ENCODE measurements at regions not wholly inside any gene's neighbourhood (a gene's known extent, or its start where the extent isn't known, plus 50 kb on each side); places are given as distances from the start of the nearest gene placed in this dataset.

GRCh38 chr5:175351126-175351525 is 92.9 kb downstream of the DRD1 start:
- H3K4me1 Mint-ChIP-seq, result peaks cover 36% of the 10 kb centered on the region

More at GRCh38 chr5:175351126-175351525, 92.9 kb downstream of the DRD1 start:
- H3K4me3 Mint-ChIP-seq, result no peak overlapping the region
- H3K27ac Mint-ChIP-seq, result no peak overlapping the region
- ATAC-seq (no peak), DNase-seq (ENCODE audit: low spot score) (no peak)
- H3K9me3 Mint-ChIP-seq, result no peaks in the 10 kb centered on the region
- POLR2A ChIA-PET, result no interaction called here
- H3K36me3 Mint-ChIP-seq, result no peaks in the 10 kb centered on the region
- H3K27me3 Mint-ChIP-seq (ENCODE audit: low read depth), result no peaks in the 10 kb centered on the region; the same call in none of the 2 replicates
- no peak for TF ChIP-seq ETV6 (CRISPR knock-in tag; IDR thresholded peaks at IDR 0.05)
- TF ChIP-seq ZNF671 (CRISPR knock-in tag; IDR thresholded peaks at IDR 0.05), result no peak
- no peak for TF ChIP-seq KAT7 (CRISPR knock-in tag; IDR thresholded peaks at IDR 0.05; ENCODE audit: borderline replicate concordance)
- no peak for TF ChIP-seq ATF1 (CRISPR knock-in tag; IDR thresholded peaks at IDR 0.05)
- no peak for TF ChIP-seq E2F1 (CRISPR knock-in tag; IDR thresholded peaks at IDR 0.05)
- no peak for TF ChIP-seq ZSCAN18 (CRISPR knock-in tag; IDR thresholded peaks at IDR 0.05)
- no peak for TF ChIP-seq GRHL2 (CRISPR knock-in tag; IDR thresholded peaks at IDR 0.05; ENCODE audit: insufficient replicate concordance, severe bottlenecking)
- no peak for TF ChIP-seq MXD4 (CRISPR knock-in tag; IDR thresholded peaks at IDR 0.05; ENCODE audit: borderline replicate concordance)
- no peak for TF ChIP-seq ARID4B (CRISPR knock-in tag; IDR thresholded peaks at IDR 0.05; ENCODE audit: borderline replicate concordance)
- no peak for TF ChIP-seq ZNF532 (CRISPR knock-in tag; IDR thresholded peaks at IDR 0.05; ENCODE audit: borderline replicate concordance)
- TF ChIP-seq TEAD1 (CRISPR knock-in tag; IDR thresholded peaks at IDR 0.05), result no peak
- no peak for TF ChIP-seq E2F4 (CRISPR knock-in tag; IDR thresholded peaks at IDR 0.05; ENCODE audit: borderline replicate concordance, low read depth)
- no peak for TF ChIP-seq ZNF416 (CRISPR knock-in tag; IDR thresholded peaks at IDR 0.05)
- TF ChIP-seq CREM (CRISPR knock-in tag; IDR thresholded peaks at IDR 0.05), result no peak
- TF ChIP-seq ERG (CRISPR knock-in tag; IDR thresholded peaks at IDR 0.05), result no peak
- no peak for TF ChIP-seq ZNF396 (CRISPR knock-in tag; IDR thresholded peaks at IDR 0.05; ENCODE audit: borderline replicate concordance)
- TF ChIP-seq ZNF317 (CRISPR knock-in tag; IDR thresholded peaks at IDR 0.05; ENCODE audit: borderline replicate concordance, low read depth), result no peak
- no peak for TF ChIP-seq GTF2I (CRISPR knock-in tag; conservative IDR thresholded peaks at IDR 0.05)
- no peak for TF ChIP-seq IRF1 (CRISPR knock-in tag; IDR thresholded peaks at IDR 0.05)
- no peak for TF ChIP-seq EMX1 (CRISPR knock-in tag; IDR thresholded peaks at IDR 0.05)
- CTCF ChIA-PET, result interaction anchor here (0.6 to 1.0 kb wide), 5 partner anchors 105 to 231 kb away, joined by 3 to 7 read pairs (median 4); no protein-coding TSS in a partner anchor

Measured in WTC11 (cell line).